ENCODE measurements at regions not wholly inside any gene's neighbourhood (a gene's known extent, or its start where the extent isn't known, plus 50 kb on each side); places are given as distances from the start of the nearest gene placed in this dataset.
"Not testable (repeated sequence)": the region's sequence is repeated elsewhere in the genome, so short reads cannot be mapped to it uniquely, and the experiment has no call there.

DNA sequence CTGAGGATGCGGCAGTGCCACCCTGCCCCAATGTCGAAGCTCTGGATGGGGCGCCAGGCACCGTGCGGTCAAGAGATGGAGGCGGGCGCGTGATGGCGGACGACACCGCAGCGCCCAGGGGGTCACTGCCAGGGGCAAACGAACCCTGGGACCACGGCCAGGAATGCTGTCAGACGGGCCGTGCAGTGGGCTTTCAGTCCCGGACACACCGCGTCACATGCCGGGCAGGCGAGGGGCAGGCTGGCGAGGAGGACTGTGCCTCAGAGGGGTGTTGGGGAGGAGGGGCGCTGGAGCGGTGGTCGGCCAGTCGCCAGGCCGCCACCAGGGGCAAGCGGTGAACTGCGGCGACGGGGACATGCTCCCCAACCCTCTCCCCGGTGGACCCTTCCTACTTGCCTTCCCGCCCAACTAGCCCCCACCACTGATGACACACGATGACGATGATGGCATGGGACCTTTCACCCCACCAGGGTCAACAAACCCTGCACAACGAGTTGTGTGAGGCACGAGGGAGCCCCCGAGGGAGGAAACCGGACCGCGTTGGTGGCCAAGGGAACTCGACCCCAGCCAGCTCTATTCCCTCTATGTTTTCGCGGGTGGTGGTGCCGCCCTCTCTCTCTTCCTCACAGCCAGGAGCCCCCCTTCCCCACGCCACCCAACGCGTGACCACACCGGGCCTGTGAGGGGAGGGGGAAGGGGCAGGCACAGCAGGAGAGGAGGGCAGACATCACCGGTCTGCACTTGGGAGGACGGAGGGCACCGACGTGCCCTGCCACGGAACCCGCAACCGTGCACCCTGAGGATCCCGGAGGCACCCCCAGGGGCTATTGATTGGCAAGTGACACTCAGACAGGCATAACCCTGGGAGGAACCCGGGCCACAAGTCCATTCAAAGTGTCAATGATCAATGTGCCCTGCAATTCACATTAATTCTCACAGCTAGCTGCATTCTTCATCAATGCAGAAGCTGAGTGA is 1960.9 kb upstream of the DEFB115 start:
- DNase-seq (ENCODE audit: low read depth) = no peak

GRCh38 chr20:29297411-29298270 is 1959.8 kb upstream of the DEFB115 start:
- DNase-seq (ENCODE audit: low read depth) = no peak

DNA sequence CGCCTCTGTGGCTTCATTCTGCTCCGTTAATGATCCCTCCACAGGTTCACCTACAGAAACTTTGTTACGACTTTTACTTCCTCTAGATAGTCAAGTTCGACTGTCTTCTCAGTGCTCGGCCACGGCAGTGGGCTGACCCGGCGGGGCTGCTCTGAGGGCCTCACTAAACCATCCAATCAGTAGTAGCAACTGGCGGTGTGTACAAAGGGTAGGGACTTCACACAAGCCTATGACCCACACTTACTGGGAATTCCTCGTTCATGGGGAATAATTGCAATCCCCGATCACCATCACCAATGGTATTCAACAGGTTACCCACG is 1959.2 kb upstream of the DEFB115 start:
- DNase-seq (ENCODE audit: low read depth) = no peak

- DNase-seq (ENCODE audit: low read depth) = no peak
Observed at GRCh38 chr20:29298759-29299613, 1958.5 kb upstream of the DEFB115 start.

DNA sequence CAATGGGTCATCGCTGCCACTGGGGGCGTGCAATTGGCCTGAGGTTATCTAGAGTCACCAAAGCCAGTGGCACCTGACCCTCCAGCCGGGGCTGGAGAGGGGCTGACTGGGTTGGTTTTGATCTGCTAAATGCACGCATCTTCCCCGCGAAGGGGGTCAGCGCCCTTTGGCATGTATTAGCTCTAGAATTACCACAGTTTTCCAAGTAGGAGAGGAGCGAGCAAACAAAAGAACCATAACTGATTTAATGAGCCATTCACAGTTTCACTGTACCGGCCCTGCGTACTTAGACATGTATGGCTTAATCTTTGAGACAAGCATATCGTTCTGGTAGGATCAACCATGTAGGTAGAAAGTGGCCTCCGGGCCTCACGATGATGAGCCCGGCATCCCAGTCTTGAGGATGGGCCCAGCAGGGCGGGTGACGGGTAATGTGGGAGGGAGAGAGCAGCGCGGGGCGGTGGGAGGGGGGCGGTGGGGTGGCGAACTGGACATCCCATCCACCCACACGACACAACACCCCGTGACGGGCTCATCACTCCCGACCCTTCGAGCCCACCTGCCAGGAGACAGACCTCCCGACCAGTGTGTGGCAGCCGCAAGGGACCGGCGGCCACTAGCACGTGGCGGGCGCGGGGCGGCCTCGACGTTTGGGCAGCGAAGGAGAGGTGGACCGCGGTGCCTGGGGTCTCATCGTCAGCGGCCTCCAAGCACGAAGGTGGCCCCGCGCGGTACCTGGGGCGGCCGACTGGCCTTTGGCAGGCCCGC is 1957.5 kb upstream of the DEFB115 start:
- DNase-seq (ENCODE audit: low read depth) = no peak

DNA sequence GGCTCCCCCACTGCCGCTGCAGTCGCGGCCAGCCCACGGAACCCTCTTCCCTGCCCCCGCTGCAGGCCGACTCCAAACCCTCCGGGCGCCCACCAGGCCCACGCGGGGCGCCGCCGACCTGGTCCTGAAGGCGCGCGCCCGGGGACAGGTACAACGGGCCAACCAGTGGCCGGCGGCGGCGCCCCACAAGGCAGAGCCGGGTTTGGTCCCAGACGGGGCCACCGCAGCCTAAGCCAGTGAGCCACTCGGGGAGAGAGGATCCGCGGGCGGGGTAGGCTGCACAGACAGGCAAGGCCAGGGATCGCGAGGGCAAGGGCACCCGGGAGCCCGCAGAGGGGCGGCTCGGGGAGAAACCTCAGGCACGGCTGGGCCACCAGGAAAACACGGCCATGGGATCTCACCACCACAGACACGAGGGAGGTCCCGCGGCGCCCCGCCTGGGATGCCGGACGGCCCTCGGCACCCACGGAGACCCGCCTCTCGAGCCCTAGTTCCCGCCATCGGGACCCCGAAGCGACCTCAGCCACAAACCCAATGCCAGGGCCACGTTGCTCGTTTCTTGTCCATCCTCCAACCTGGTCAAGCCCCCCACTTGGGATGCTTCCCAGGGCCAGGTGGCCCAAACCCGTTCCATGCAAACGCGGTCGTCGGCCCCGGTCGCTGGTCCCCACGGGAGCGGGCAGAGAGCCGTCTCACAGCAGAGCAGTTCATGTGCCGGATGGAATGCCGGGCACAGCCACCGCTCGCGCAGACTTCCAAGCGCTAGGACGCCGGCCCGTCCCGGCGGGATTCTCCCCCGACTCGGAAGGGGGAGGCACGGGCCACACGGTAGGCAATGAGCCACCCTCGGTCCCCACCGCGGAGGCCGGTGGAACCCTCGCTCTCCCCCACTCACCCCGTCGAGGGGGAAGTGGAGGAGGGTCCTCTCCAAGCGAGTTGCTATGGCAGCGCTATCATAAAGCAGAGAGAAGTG is 1956.6 kb upstream of the DEFB115 start:
- no peak for DNase-seq (ENCODE audit: low read depth)

- no peak for DNase-seq (ENCODE audit: low read depth)
Observed at GRCh38 chr20:29301624-29302259, 1955.7 kb upstream of the DEFB115 start.

GRCh38 chr20:29302979-29303644 is 1954.4 kb upstream of the DEFB115 start:
- no peak for DNase-seq (ENCODE audit: low read depth)

GRCh38 chr20:29306390-29307072 is 1950.9 kb upstream of the DEFB115 start:
- DNase-seq (ENCODE audit: low read depth) = no peak

GRCh38 chr20:29307484-29307883 is 1950.0 kb upstream of the DEFB115 start:
- DNase-seq (ENCODE audit: low read depth) = not testable (repeated sequence)

- DNase-seq (ENCODE audit: low read depth) = not testable (repeated sequence)
Observed at GRCh38 chr20:29308956-29309355, 1948.5 kb upstream of the DEFB115 start.

GRCh38 chr20:29309481-29309880 is 1948.0 kb upstream of the DEFB115 start:
- DNase-seq (ENCODE audit: low read depth) = not testable (repeated sequence)

- DNase-seq (ENCODE audit: low read depth) = not testable (repeated sequence)
Observed at GRCh38 chr20:29311046-29311445, 1946.4 kb upstream of the DEFB115 start.

DNA sequence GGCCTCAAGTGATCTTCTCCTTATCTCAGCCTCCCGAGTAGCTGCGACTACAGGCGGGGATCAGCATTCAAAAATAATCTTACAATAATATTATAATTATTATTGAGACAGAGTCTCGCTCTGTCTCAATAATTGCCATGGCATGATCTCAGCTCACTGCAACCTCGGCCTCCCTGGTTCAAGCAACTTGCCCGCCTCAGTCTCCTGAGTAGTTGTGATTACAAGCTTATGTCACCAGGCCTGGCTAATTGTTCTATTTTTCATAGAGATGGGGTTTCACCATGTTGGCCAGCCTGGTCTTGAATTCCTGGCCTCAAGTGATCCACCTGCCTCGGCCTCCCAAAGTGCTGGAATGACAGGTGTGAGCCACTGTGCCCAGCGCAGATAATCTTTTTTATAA is 1944.8 kb upstream of the DEFB115 start:
- DNase-seq (ENCODE audit: low read depth) = not testable (repeated sequence)

- DNase-seq (ENCODE audit: low read depth) = no peak
Observed at GRCh38 chr20:29313481-29313880, 1944.0 kb upstream of the DEFB115 start.

DNA sequence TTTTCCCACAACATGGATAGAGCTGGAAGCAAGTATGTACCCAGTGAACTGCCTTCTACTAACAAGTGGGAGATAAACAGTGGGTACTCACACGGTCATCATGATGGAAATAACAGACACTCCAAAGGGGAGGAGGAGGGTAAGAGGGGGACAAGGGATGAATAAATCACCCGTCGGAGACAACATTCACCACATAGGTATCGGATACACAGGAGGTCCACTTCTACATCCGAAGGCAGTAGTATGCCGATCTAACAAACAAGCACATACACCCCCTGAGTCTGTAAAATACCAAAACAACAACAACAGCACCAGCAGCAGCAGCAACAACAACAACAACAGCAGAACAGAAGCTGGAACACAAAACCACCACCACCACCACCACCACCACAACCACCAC is 1943.2 kb upstream of the DEFB115 start:
- no peak for DNase-seq (ENCODE audit: low read depth)

DNA sequence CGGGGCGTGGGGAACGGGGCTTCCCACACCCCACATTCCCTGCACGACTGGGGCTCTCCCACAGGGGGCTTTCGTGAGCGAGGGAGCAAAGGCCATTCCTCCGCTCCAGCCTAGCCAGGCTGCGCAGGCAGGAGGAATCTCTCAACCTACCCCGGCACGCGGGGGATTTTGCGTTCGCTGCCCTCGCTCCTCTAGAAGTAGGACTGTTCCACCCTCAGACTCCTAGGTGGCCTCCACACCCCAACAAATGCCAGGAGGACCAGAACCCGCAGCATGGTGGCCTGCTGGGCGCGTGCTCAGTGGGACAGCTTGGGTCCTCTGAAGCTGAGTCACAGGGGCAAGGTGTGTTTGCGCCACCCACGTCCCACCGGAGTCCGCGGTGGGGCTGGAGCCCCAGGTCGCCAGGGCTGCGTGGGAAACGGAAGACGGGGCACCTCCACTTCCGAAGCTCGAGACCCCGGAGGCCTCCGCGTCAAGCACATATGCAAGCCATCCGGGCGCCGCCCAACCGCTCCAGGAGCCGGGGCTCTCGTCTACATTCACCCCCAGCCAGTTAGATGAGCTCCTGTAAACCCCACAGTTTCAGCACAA is 1938.5 kb upstream of the DEFB115 start:
- DNase-seq (ENCODE audit: low read depth) = no peak

GRCh38 chr20:29319725-29320124 is 1937.7 kb upstream of the DEFB115 start:
- DNase-seq (ENCODE audit: low read depth) = no peak

Data from renal cortical epithelial cell (primary cell).